GM12878 (cell line): ENCODE measurements at regions not wholly inside any gene's neighbourhood (a gene's known extent, or its start where the extent isn't known, plus 50 kb on each side); places are given as distances from the start of the nearest gene placed in this dataset.

ENCODE experiments used
- ATAC-seq: fragments of 200-7000 bp; cut with Tn5 transposase; 3 replicates; pipeline ENCODE4 v1.9.1; 2020; ENCODE audit warnings: mild to moderate bottlenecking, moderate library complexity
- BruUV-seq: library from RNA; stranded (reverse); fragments of 400-500 nt; replicated peaks from 2 replicates; lab custom pipeline; 2021; lab: Mats Ljungman, UMichigan
- CTCF ChIA-PET: fragments of 300-600 bp; sonication (Branson Sonifier 250); formaldehyde crosslinking; extraction: SDS; loops from one replicate; lab custom pipeline; 2021; ENCODE audit warnings: inconsistent platforms; lab: Yijun Ruan, JAX
- POLR2A ChIA-PET: fragments of 350-600 bp; formaldehyde crosslinking; extraction: SDS; loops from one replicate; lab custom pipeline; 2021; ENCODE audit warnings: inconsistent platforms; lab: Charles Lee
- RAD21 ChIA-PET: fragments of 300-600 bp; sonication (Branson Sonifier 250); formaldehyde crosslinking; loops from one replicate; lab custom pipeline; 2023; ENCODE audit warnings: antibody characterized with exemption; ENCODE audit not compliant: unreplicated experiment; lab: Charles Lee
- SMC1A ChIA-PET: fragments of 300-600 bp; sonication (Branson Sonifier 250); formaldehyde crosslinking; loops from one replicate; lab custom pipeline; 2023; ENCODE audit not compliant: unreplicated experiment, uncharacterized antibody; lab: Charles Lee
- DNase-seq: peaks from one replicate; pipeline ENCODE4 v3.0.0-alpha.2; 2011; ENCODE audit warnings: low read depth, low spot score
- FAIRE-seq: peaks from 3 replicates; lab custom pipeline; 2011; peaks lifted over from hg19 to GRCh38; lab: Jason Lieb, UNC
- H2AFZ ChIP-seq: 2 replicates; pipeline ENCODE4 v1.6.0; 2011; ENCODE audit warnings: low read depth, low read length, control low read depth; ENCODE audit not compliant: control insufficient read depth
- H3K27ac ChIP-seq: 2 replicates; pipeline ENCODE4 v1.5.1; 2011; ENCODE audit warnings: control low read depth; ENCODE audit not compliant: control insufficient read depth, insufficient read depth
- H3K27me3 ChIP-seq, 2 experiments: replicated peaks in 1 of 2; 2 replicates each; pipeline versions ENCODE4 v1.6.0 to v1.6.1; 2011; ENCODE audit warnings: low read length in 1 of 2; ENCODE audit not compliant: control insufficient read depth in 2 of 2, insufficient read depth in 2 of 2
- H3K36me3 ChIP-seq, 2 experiments: 2 replicates each; pipeline ENCODE4 v1.5.1; 2011; ENCODE audit warnings: low read length in 1 of 2; ENCODE audit not compliant: control insufficient read depth in 2 of 2, insufficient read depth in 2 of 2
- H3K4me1 ChIP-seq: 2 replicates; pipeline ENCODE4 v1.6.1; 2011; ENCODE audit warnings: mild to moderate bottlenecking, low read length, moderate library complexity, mixed read lengths; ENCODE audit not compliant: control insufficient read depth, insufficient read depth
- H3K4me2 ChIP-seq: 2 replicates; pipeline ENCODE4 v1.6.0; 2011; ENCODE audit warnings: control low read depth; ENCODE audit not compliant: control insufficient read depth, insufficient read depth
- H3K4me3 ChIP-seq: fragments of 200-600 bp; sonication (generic); 2 replicates; pipeline ENCODE4 v1.5.1; 2016
- H3K79me2 ChIP-seq: 2 replicates; pipeline ENCODE4 v1.6.0; 2011; ENCODE audit warnings: low read length; ENCODE audit not compliant: control insufficient read depth, insufficient read depth
- H3K9ac ChIP-seq: 2 replicates; pipeline ENCODE4 v1.8.0; 2011; ENCODE audit warnings: low read length, control low read depth, mixed read lengths; ENCODE audit not compliant: control insufficient read depth, insufficient read depth
- H3K9me3 ChIP-seq: replicated peaks from 3 replicates; pipeline ENCODE4 v1.5.1; 2011; ENCODE audit warnings: mild to moderate bottlenecking, low read length; ENCODE audit not compliant: control insufficient read depth, insufficient read depth
- H4K20me1 ChIP-seq: 2 replicates; pipeline ENCODE4 v1.6.0; 2011; ENCODE audit not compliant: control insufficient read depth, insufficient read depth
- BRCA1 ChIP-seq: IDR thresholded peaks from 2 replicates; pipeline ENCODE4 v1.6.1; 2011; ENCODE audit warnings: low read depth, low read length, improper control_type of control experiment
- CHD1 ChIP-seq: IDR thresholded peaks from 2 replicates; pipeline ENCODE4 v1.6.1; 2012; ENCODE audit warnings: low read depth, low read length, improper control_type of control experiment
- ESRRA ChIP-seq: IDR thresholded peaks from 2 replicates; pipeline ENCODE4 v1.6.1; 2012; ENCODE audit warnings: mild to moderate bottlenecking, low read length, improper control_type of control experiment
- IKZF1 ChIP-seq: fragments of 450-650 bp; conservative IDR thresholded peaks from 2 replicates; pipeline ENCODE4 v1.6.1; 2017; ENCODE audit warnings: antibody characterized with exemption, mild to moderate bottlenecking
- IKZF2 ChIP-seq, 2 experiments: fragments of 450-650 bp; IDR thresholded peaks; 2 replicates each; pipeline ENCODE4 v1.6.1; 2017; ENCODE audit warnings: mild to moderate bottlenecking in 2 of 2, moderate library complexity in 2 of 2
- IRF4 ChIP-seq: IDR thresholded peaks from 2 replicates; pipeline ENCODE4 v1.6.1; 2011; ENCODE audit warnings: low read depth, low read length
- NFIC ChIP-seq: IDR thresholded peaks from 2 replicates; pipeline ENCODE4 v1.6.1; 2012; ENCODE audit warnings: low read depth, mild to moderate bottlenecking, inconsistent platforms, low read length, moderate library complexity
- RAD21 ChIP-seq: IDR thresholded peaks from 2 replicates; pipeline ENCODE4 v1.6.1; 2011; ENCODE audit warnings: mild to moderate bottlenecking, low read depth, low read length, moderate library complexity; ENCODE audit not compliant: insufficient read depth
- SREBF1 ChIP-seq: IDR thresholded peaks from 2 replicates; pipeline ENCODE4 v1.6.1; 2012; ENCODE audit warnings: mild to moderate bottlenecking, low read length
- STAT1 ChIP-seq: fragments of 450-650 bp; conservative IDR thresholded peaks from 2 replicates; pipeline ENCODE4 v1.6.1; 2014; ENCODE audit warnings: antibody characterized with exemption, mild to moderate bottlenecking
- TARDBP ChIP-seq: IDR thresholded peaks from 2 replicates; pipeline ENCODE4 v1.6.1; 2016; ENCODE audit warnings: borderline replicate concordance
- USF1 ChIP-seq: IDR thresholded peaks from 2 replicates; pipeline ENCODE4 v1.6.1; 2011; ENCODE audit warnings: borderline replicate concordance, low read depth, mild to moderate bottlenecking, moderate library complexity, mixed read lengths, low read length; ENCODE audit not compliant: insufficient read depth; ENCODE audit errors: extremely low read length
- ZNF217 ChIP-seq: fragments of 450-650 bp; IDR thresholded peaks from 2 replicates; pipeline ENCODE4 v1.6.1; 2017; ENCODE audit warnings: antibody characterized with exemption, mild to moderate bottlenecking
- ZSCAN29 ChIP-seq: fragments of 450-650 bp; IDR thresholded peaks from 2 replicates; pipeline ENCODE4 v1.6.1; 2017; ENCODE audit warnings: mild to moderate bottlenecking, moderate library complexity
- ZZZ3 ChIP-seq: IDR thresholded peaks from 2 replicates; pipeline ENCODE4 v1.6.1; 2011; ENCODE audit warnings: low read depth; ENCODE audit not compliant: control insufficient read depth, insufficient read length
- WGBS: methylation state at CpG from one replicate; pipeline ENCODE4 v1.1.6; 2016; ENCODE audit warnings: low lambda C conversion rate; ENCODE audit not compliant: insufficient replicate concordance, insufficient coverage; ENCODE audit errors: missing lambda C conversion rate; 5-methylcytosine and 5-hydroxymethylcytosine counted together
- in situ Hi-C: fragments of 300-500 bp; cut with MboI; formaldehyde crosslinking; loops from 9 replicates; pipeline ENCODE4 v1.14.3; 2018; ENCODE audit warnings: mixed read lengths
- intact Hi-C: fragments of 100-400 bp; cut with micrococcal nuclease; formaldehyde crosslinking; loops from one replicate; pipeline ENCODE4 v1.14.2; 2022; ENCODE audit not compliant: unreplicated experiment

- CTCF ChIA-PET = no interaction called here
- WGBS = 2% methylated on average over 2 of the region's 2 CpGs
- intact Hi-C loops (no loop called here), in situ Hi-C loops (no loop called here)
- Histone ChIP-seq H3K4me2 (no peak overlapping the region), H3K9me3 (no peaks in the 10 kb centered on the region), H3K4me3 (no peak overlapping the region), H2AFZ (no peak overlapping the region), H3K4me1 (no peaks in the 10 kb centered on the region), H3K9ac (no peak overlapping the region), H4K20me1 (no peaks in the 10 kb centered on the region), H3K36me3 (no peaks in the 10 kb centered on the region), H3K79me2 (no peaks in the 10 kb centered on the region), H3K27me3 (no peaks in the 10 kb centered on the region), H3K27ac (no peak overlapping the region)
- TF ChIP-seq ZSCAN29 = no peak
- TF ChIP-seq IKZF2 (IDR thresholded peaks at IDR 0.05) = no peak
- no peak for TF ChIP-seq STAT1
- FAIRE-seq = no peak
- BruUV-seq = no TSS peak
- POLR2A ChIA-PET = no interaction called here
- RAD21 ChIA-PET = no interaction called here
- no peak for ATAC-seq
- DNase-seq = no peak
- SMC1A ChIA-PET = no interaction called here
These were observed 124.5 kb downstream of the CAAP1 start for GRCh38 chr9:26768145-26768544.

GRCh38 chr9:26760675-26761074 is 131.9 kb downstream of the CAAP1 start:
- Histone ChIP-seq H3K79me2 (no peaks in the 10 kb centered on the region), H3K4me3 (no peak overlapping the region), H3K4me2 (no peak overlapping the region), H3K27me3 (no peaks in the 10 kb centered on the region), H3K9ac (no peak overlapping the region), H3K36me3 (no peaks in the 10 kb centered on the region), H3K9me3 (no peaks in the 10 kb centered on the region), H3K27ac (no peak overlapping the region), H3K4me1 (no peaks in the 10 kb centered on the region), H4K20me1 (no peaks in the 10 kb centered on the region), H2AFZ (no peak overlapping the region)
- in situ Hi-C loops = no loop called here
- ATAC-seq (no peak), FAIRE-seq (no peak), DNase-seq (no peak)
- intact Hi-C loops = no loop called here
- ChIA-PET POLR2A (no interaction called here), CTCF (interaction anchor here (1.1 kb wide), 1 partner anchor 96 kb away, joined by 4 read pairs; no protein-coding TSS in a partner anchor), RAD21 (no interaction called here), SMC1A (interaction anchor here (1.6 kb wide), 1 partner anchor 14 kb away, joined by 4 read pairs; no protein-coding TSS in a partner anchor)
- 75% methylated on average over 2 of the region's 2 CpGs for WGBS
- BruUV-seq = no TSS peak
- TF ChIP-seq IRF4 (no peak), NFIC (no peak), BRCA1 (no peak), IKZF2 (IDR thresholded peaks at IDR 0.05) (no peak), USF1 (no peak), ZNF217 (no peak), ZZZ3 (no peak), RAD21 (no peak), TARDBP (no peak), ESRRA (no peak), CHD1 (no peak), SREBF1 (no peak), IKZF1 (no peak)
